Activated CD8-positive, alpha-beta memory T cell treated with anti-CD3 and anti-CD28 coated beads, Interleukin-2, amount 10 ng/mL, durations not matched to agents 7 days and 5 days (primary cell): ENCODE measurements at regions not wholly inside any gene's neighbourhood (a gene's known extent, or its start where the extent isn't known, plus 50 kb on each side); places are given as distances from the start of the nearest gene placed in this dataset.
A peak's percentile ranks its signal among the peaks of the same experiment; 100 is the strongest.
"Not testable (repeated sequence)": the region's sequence is repeated elsewhere in the genome, so short reads cannot be mapped to it uniquely, and the experiment has no call there.

Experiments
- ATAC-seq: fragments of 150-1000 bp; cut with Tn5 transposase; one replicate; pipeline ENCODE4 v1.10.0; 2021; ENCODE audit warnings: moderate library complexity
- CTCF ChIA-PET: fragments of 350-600 bp; sonication (Branson Sonifier 250); formaldehyde crosslinking; loops from one replicate; lab custom pipeline; 2021; ENCODE audit warnings: antibody characterized with exemption; lab: Charles Lee
- DNase-seq: peaks from one replicate; pipeline ENCODE4 v3.0.0-alpha.2; 2020
- H3K27ac Mint-ChIP-seq: one replicate; pipeline ENCODE4 v1.8.0; 2021; ENCODE audit warnings: mild to moderate bottlenecking, mixed read lengths
- H3K27me3 Mint-ChIP-seq: one replicate; pipeline ENCODE4 v1.8.0; 2021; ENCODE audit warnings: mixed read lengths
- H3K36me3 Mint-ChIP-seq: one replicate; pipeline ENCODE4 v1.8.0; 2021; ENCODE audit warnings: mild to moderate bottlenecking, mixed read lengths
- H3K4me1 Mint-ChIP-seq: one replicate; pipeline ENCODE4 v1.8.0; 2021; ENCODE audit warnings: mixed read lengths
- H3K4me3 Mint-ChIP-seq: one replicate; pipeline ENCODE4 v1.8.0; 2021; ENCODE audit warnings: mild to moderate bottlenecking, moderate library complexity, mixed read lengths
- H3K9me3 Mint-ChIP-seq: one replicate; pipeline ENCODE4 v1.8.0; 2022; ENCODE audit warnings: low read depth, mixed read lengths

GRCh38 chr22:17283865-17284264, 64.6 kb upstream of the ADA2 start:
- not testable (repeated sequence) for ATAC-seq
- H3K4me1 Mint-ChIP-seq, result peaks cover 20% of the 10 kb centered on the region

GRCh38 chr22:17283423-17283822, 64.2 kb upstream of the ADA2 start:
- Mint-ChIP-seq H3K4me3 (no peak overlapping the region), H3K4me1 (peaks cover 20% of the 10 kb centered on the region), H3K36me3 (no peaks in the 10 kb centered on the region), H3K27ac (no peak overlapping the region), H3K27me3 (peaks cover 21% of the 10 kb centered on the region), H3K9me3 (no peaks in the 10 kb centered on the region)
- CTCF ChIA-PET, result no interaction called here
- ATAC-seq, result no peak
- no peak for DNase-seq

More at GRCh38 chr22:17283865-17284264, 64.6 kb upstream of the ADA2 start:
- DNase-seq, H3K27ac Mint-ChIP-seq, CTCF ChIA-PET, H3K4me3 Mint-ChIP-seq, H3K9me3 Mint-ChIP-seq, H3K36me3 Mint-ChIP-seq: not testable (repeated sequence)
- H3K27me3 Mint-ChIP-seq, result peaks cover 24% of the 10 kb centered on the region

GRCh38 chr22:17281440-17281841, 62.2 kb upstream of the ADA2 start:
- H3K4me3 Mint-ChIP-seq, result no peak overlapping the region
- H3K4me1 Mint-ChIP-seq, result peaks cover 20% of the 10 kb centered on the region
- DNase-seq (no peak), ATAC-seq (peak; percentile 36)
- no peak overlapping the region for H3K27ac Mint-ChIP-seq
- no peaks in the 10 kb centered on the region for H3K9me3 Mint-ChIP-seq
- no peaks in the 10 kb centered on the region for H3K36me3 Mint-ChIP-seq
- H3K27me3 Mint-ChIP-seq, result peaks cover 13% of the 10 kb centered on the region
- CTCF ChIA-PET, result interaction anchor here (0.9 kb wide), 2 partner anchors 45 to 221 kb away, joined by 3 to 6 read pairs; no protein-coding TSS in a partner anchor

GRCh38 chr22:17281026-17281425, 61.8 kb upstream of the ADA2 start:
- Mint-ChIP-seq H3K9me3 (no peaks in the 10 kb centered on the region), H3K27me3 (peaks cover 12% of the 10 kb centered on the region), H3K4me1 (peaks cover 20% of the 10 kb centered on the region), H3K36me3 (no peaks in the 10 kb centered on the region), H3K27ac (no peak overlapping the region), H3K4me3 (no peak overlapping the region)
- DNase-seq, result no peak
- no peak for ATAC-seq
- CTCF ChIA-PET, result interaction anchor here (0.9 kb wide), 2 partner anchors 45 to 221 kb away, joined by 3 to 6 read pairs; no protein-coding TSS in a partner anchor

GRCh38 chr22:17272511-17272991, 53.3 kb upstream of the ADA2 start:
- ATAC-seq (no peak), DNase-seq (no peak)
- no peak overlapping the region for H3K27ac Mint-ChIP-seq
- H3K9me3 Mint-ChIP-seq, result no peaks in the 10 kb centered on the region
- no peaks in the 10 kb centered on the region for H3K36me3 Mint-ChIP-seq
- H3K27me3 Mint-ChIP-seq, result no peaks in the 10 kb centered on the region
- H3K4me3 Mint-ChIP-seq, result no peak overlapping the region
- CTCF ChIA-PET, result no interaction called here
- H3K4me1 Mint-ChIP-seq, result peaks cover 15% of the 10 kb centered on the region

GRCh38 chr22:17271711-17272451, 52.6 kb upstream of the ADA2 start:
- Mint-ChIP-seq H3K4me3 (no peak overlapping the region), H3K27ac (no peak overlapping the region), H3K36me3 (no peaks in the 10 kb centered on the region), H3K27me3 (no peaks in the 10 kb centered on the region), H3K9me3 (no peaks in the 10 kb centered on the region), H3K4me1 (peaks cover 21% of the 10 kb centered on the region)
- DNase-seq (no peak), ATAC-seq (no peak)
- CTCF ChIA-PET, result interaction anchor here (0.8 kb wide), 1 partner anchor 100 kb away, joined by 3 read pairs; no protein-coding TSS in a partner anchor

GRCh38 chr22:17269607-17270261, 50.5 kb upstream of the ADA2 start:
- peaks cover 34% of the 10 kb centered on the region for H3K4me1 Mint-ChIP-seq
- H3K9me3 Mint-ChIP-seq, result no peaks in the 10 kb centered on the region
- DNase-seq (no peak), ATAC-seq (no peak)
- H3K4me3 Mint-ChIP-seq, result no peak overlapping the region
- H3K27me3 Mint-ChIP-seq, result no peaks in the 10 kb centered on the region
- CTCF ChIA-PET, result interaction anchor here (1.1 to 1.6 kb wide), 2 partner anchors 10 to 97 kb away, joined by 4 to 6 read pairs; no protein-coding TSS in a partner anchor
- no peaks in the 10 kb centered on the region for H3K36me3 Mint-ChIP-seq
- H3K27ac Mint-ChIP-seq, result no peak overlapping the region

- no peak for DNase-seq
Measured at GRCh38 chr22:17269224-17269606, 50.0 kb upstream of the ADA2 start.

More at GRCh38 chr22:17269224-17269606, 50.0 kb upstream of the ADA2 start:
- Mint-ChIP-seq H3K27me3 (no peaks in the 10 kb centered on the region), H3K4me3 (no peak overlapping the region), H3K27ac (no peak overlapping the region), H3K9me3 (no peaks in the 10 kb centered on the region), H3K4me1 (peaks cover 34% of the 10 kb centered on the region), H3K36me3 (no peaks in the 10 kb centered on the region)
- CTCF ChIA-PET, result interaction anchor here (1.1 to 1.6 kb wide), 3 partner anchors 11 to 97 kb away, joined by 3 to 6 read pairs (median 4); no protein-coding TSS in a partner anchor
- ATAC-seq, result no peak
